ENCODE measurements at regions not wholly inside any gene's neighbourhood (a gene's known extent, or its start where the extent isn't known, plus 50 kb on each side); places are given as distances from the start of the nearest gene placed in this dataset.

- no peak for TF ChIP-seq POLR2A (IDR thresholded peaks at IDR 0.05; ENCODE audit: low read depth, low read length)
- TF ChIP-seq TAF1 (IDR thresholded peaks at IDR 0.05; ENCODE audit: low read depth, low read length), result no peak
- no peak for TF ChIP-seq POLR2AphosphoS5 (IDR thresholded peaks at IDR 0.05; ENCODE audit: low read depth, low read length)
Measured at GRCh38 chr5:89123581-89123980, 240.6 kb upstream of the MEF2C start.
